ENCODE measurements at regions not wholly inside any gene's neighbourhood (a gene's known extent, or its start where the extent isn't known, plus 50 kb on each side); places are given as distances from the start of the nearest gene placed in this dataset.
"Not testable (repeated sequence)": the region's sequence is repeated elsewhere in the genome, so short reads cannot be mapped to it uniquely, and the experiment has no call there.

- no peak for DNase-seq (ENCODE audit: low read depth)
Measured at GRCh38 chr16:63702981-63703590, 1418.8 kb downstream of the CDH11 start.

GRCh38 chr16:63697736-63698135, 1424.1 kb downstream of the CDH11 start:
- DNase-seq (ENCODE audit: low read depth) = no peak

- no peak for DNase-seq (ENCODE audit: low read depth)
Measured at GRCh38 chr16:63695347-63695746, 1426.5 kb downstream of the CDH11 start.

GRCh38 chr16:63690961-63691360, 1430.9 kb downstream of the CDH11 start:
- no peak for DNase-seq (ENCODE audit: low read depth)

- no peak for DNase-seq (ENCODE audit: low read depth)
Measured at GRCh38 chr16:63690267-63690666, 1431.6 kb downstream of the CDH11 start.

GRCh38 chr16:63689068-63689467, 1432.8 kb downstream of the CDH11 start:
- no peak for DNase-seq (ENCODE audit: low read depth)

GRCh38 chr16:63684149-63685101, 1437.4 kb downstream of the CDH11 start:
- DNase-seq (ENCODE audit: low read depth) = no peak

- DNase-seq (ENCODE audit: low read depth) = no peak
Measured at GRCh38 chr16:63682844-63683243, 1439.0 kb downstream of the CDH11 start.

GRCh38 chr16:63672493-63672892, 1449.4 kb downstream of the CDH11 start:
- no peak for DNase-seq (ENCODE audit: low read depth)

GRCh38 chr16:63663155-63663554, 1458.7 kb downstream of the CDH11 start:
- DNase-seq (ENCODE audit: low read depth) = no peak

GRCh38 chr16:63655846-63656245, 1466.0 kb downstream of the CDH11 start:
- DNase-seq (ENCODE audit: low read depth) = no peak

- no peak for DNase-seq (ENCODE audit: low read depth)
Measured at GRCh38 chr16:63653044-63653839, 1468.6 kb downstream of the CDH11 start.

GRCh38 chr16:63652091-63652490, 1469.8 kb downstream of the CDH11 start:
- DNase-seq (ENCODE audit: low read depth) = no peak

- no peak for DNase-seq (ENCODE audit: low read depth)
Measured at GRCh38 chr16:63650550-63650949, 1471.3 kb downstream of the CDH11 start.

- not testable (repeated sequence) for DNase-seq (ENCODE audit: low read depth)
Measured at GRCh38 chr16:63633706-63634445, 1488.0 kb downstream of the CDH11 start.

- no peak for DNase-seq (ENCODE audit: low read depth)
Measured at GRCh38 chr16:63629272-63629671, 1492.6 kb downstream of the CDH11 start.

- DNase-seq (ENCODE audit: low read depth) = no peak
Measured at GRCh38 chr16:63628812-63629211, 1493.1 kb downstream of the CDH11 start.

GRCh38 chr16:63625126-63625525, 1496.7 kb downstream of the CDH11 start:
- no peak for DNase-seq (ENCODE audit: low read depth)

- DNase-seq (ENCODE audit: low read depth) = no peak
Measured at GRCh38 chr16:63623551-63624039, 1498.3 kb downstream of the CDH11 start.

GRCh38 chr16:63618896-63619485, 1502.9 kb downstream of the CDH11 start:
- no peak for DNase-seq (ENCODE audit: low read depth)

Measured in HS-5 (cell line).